ENCODE measurements at regions not wholly inside any gene's neighbourhood (a gene's known extent, or its start where the extent isn't known, plus 50 kb on each side); places are given as distances from the start of the nearest gene placed in this dataset.

- TF ChIP-seq FOSB (CRISPR knock-in tag; IDR thresholded peaks at IDR 0.05): no peak
- POLR2A ChIA-PET: no interaction called here
- no peak for DNase-seq (ENCODE audit: low read depth in 1 of 2, low spot score in 1 of 2)
- Histone ChIP-seq H3K27ac (no peak overlapping the region), H3K4me1 (no peaks in the 10 kb centered on the region), H3K9me3 (no peaks in the 10 kb centered on the region), H3K4me3 (no peak overlapping the region), H3K4me2 (no peak overlapping the region)
- ATAC-seq: no peak
- CTCF ChIA-PET: no interaction called here
- no peak for FAIRE-seq
Observed at GRCh38 chr1:73948055-73948454, 249.9 kb downstream of the LRRIQ3 start.

GRCh38 chr1:73947009-73947408, 251.0 kb downstream of the LRRIQ3 start:
- Histone ChIP-seq H3K4me1 (no peaks in the 10 kb centered on the region), H3K4me2 (no peak overlapping the region), H3K4me3 (no peak overlapping the region), H3K27ac (no peak overlapping the region), H3K9me3 (no peaks in the 10 kb centered on the region)
- ChIA-PET POLR2A (no interaction called here), CTCF (no interaction called here)
- WGBS (ENCODE audit: missing lambda C conversion rate): 25% methylated on average over 3 of the region's 3 CpGs
- DNase-seq (ENCODE audit: low read depth in 1 of 2, low spot score in 1 of 2): no peak
- FAIRE-seq: no peak
- TF ChIP-seq ZSCAN20 (CRISPR knock-in tag; IDR thresholded peaks at IDR 0.05) (no peak), NFE2L2 (conservative IDR thresholded peaks at IDR 0.05; ENCODE audit: low read length) (no peak), HEYL (CRISPR knock-in tag; IDR thresholded peaks at IDR 0.05) (no peak)
- no peak for ATAC-seq

GRCh38 chr1:73943270-73943669, 254.7 kb downstream of the LRRIQ3 start:
- H3K4me3 ChIP-seq: no peak overlapping the region
- H3K4me2 ChIP-seq: no peak overlapping the region
- no peaks in the 10 kb centered on the region for H3K4me1 ChIP-seq
- DNase-seq (ENCODE audit: low read depth in 1 of 2, low spot score in 1 of 2) (no peak), ATAC-seq (no peak), FAIRE-seq (no peak)
- POLR2A ChIA-PET: no interaction called here
- CTCF ChIA-PET: no interaction called here
- H3K27ac ChIP-seq: no peak overlapping the region
- TF ChIP-seq USF2 (IDR thresholded peaks at IDR 0.05) (no peak), MAFK (IDR thresholded peaks at IDR 0.05; ENCODE audit: partially characterized antibody) (peak; percentile 1), RAD21 (conservative IDR thresholded peaks at IDR 0.05 in 1 of 2, IDR thresholded peaks at IDR 0.05 in 1 of 2) (no peak)
- 0% methylated on average over 1 of the region's 1 CpG for WGBS (ENCODE audit: missing lambda C conversion rate)
- no peaks in the 10 kb centered on the region for H3K9me3 ChIP-seq

GRCh38 chr1:73930293-73930692, 267.7 kb downstream of the LRRIQ3 start:
- Histone ChIP-seq H3K4me3 (no peak overlapping the region), H3K4me1 (no peaks in the 10 kb centered on the region), H3K27ac (no peak overlapping the region), H3K4me2 (no peak overlapping the region), H3K9me3 (no peaks in the 10 kb centered on the region)
- CTCF ChIA-PET: no interaction called here
- 40% methylated on average over 1 of the region's 1 CpG for whole genome bisulfite sequencing (ENCODE audit: missing lambda C conversion rate)
- no peak for DNase-seq (ENCODE audit: low read depth in 1 of 2, low spot score in 1 of 2)
- no peak for ATAC-seq
- TF ChIP-seq CBX2 (IDR thresholded peaks at IDR 0.05; ENCODE audit: borderline replicate concordance, low read depth) (no peak), MYC (IDR thresholded peaks at IDR 0.05; ENCODE audit: borderline replicate concordance, low read length) (no peak), ATOH8 (CRISPR knock-in tag; IDR thresholded peaks at IDR 0.05; ENCODE audit: low read depth) (no peak), JUNB (IDR thresholded peaks at IDR 0.05) (no peak), BHLHE40 (IDR thresholded peaks at IDR 0.05; ENCODE audit: low read depth, low read length) (no peak), NFE2L2 (conservative IDR thresholded peaks at IDR 0.05; ENCODE audit: low read length) (no peak), GATA3 (IDR thresholded peaks at IDR 0.05; ENCODE audit: borderline replicate concordance) (no peak), JUN (IDR thresholded peaks at IDR 0.05) (no peak), RCOR1 (IDR thresholded peaks at IDR 0.05; ENCODE audit: low read depth, low read length) (no peak), HDAC2 (IDR thresholded peaks at IDR 0.05) (no peak), MAZ (IDR thresholded peaks at IDR 0.05; ENCODE audit: borderline replicate concordance, low read depth, low read length) (no peak), MAFK (IDR thresholded peaks at IDR 0.05; ENCODE audit: partially characterized antibody) (no peak), TP53 (CRISPR knock-in tag; IDR thresholded peaks at IDR 0.05) (no peak), MAX (IDR thresholded peaks at IDR 0.05) (no peak)
- POLR2A ChIA-PET: no interaction called here
- FAIRE-seq: no peak
